ENCODE measurements at regions not wholly inside any gene's neighbourhood (a gene's known extent, or its start where the extent isn't known, plus 50 kb on each side); places are given as distances from the start of the nearest gene placed in this dataset.

DNA sequence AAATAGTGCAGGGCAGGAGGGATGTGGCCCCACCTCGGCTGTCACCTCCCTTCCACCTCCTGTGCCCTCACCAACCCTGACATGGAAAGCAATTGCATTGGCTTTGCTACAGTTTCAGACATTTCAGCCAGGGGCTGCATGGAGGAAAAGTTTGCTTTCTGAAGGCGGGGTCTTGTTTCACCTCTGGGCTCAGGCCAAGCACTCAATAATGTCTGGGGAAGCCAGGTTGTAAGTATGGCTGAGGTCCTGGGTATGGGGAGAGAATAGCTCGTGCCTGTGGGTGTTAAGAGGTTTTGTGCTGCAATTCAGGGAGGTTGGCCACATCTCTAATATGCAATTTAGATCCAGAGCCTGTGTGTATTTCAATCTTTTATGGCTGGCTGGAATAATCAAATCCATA is 238.4 kb upstream of the MKI67 start:
- DNase-seq (no peak), ATAC-seq (no peak)
- H3K27ac ChIP-seq, result no peak overlapping the region
- intact Hi-C loops (cut with DNase I), result no loop called here
- H3K9me3 ChIP-seq, result no peaks in the 10 kb centered on the region
- H3K36me3 ChIP-seq, result no peaks in the 10 kb centered on the region
- no peak overlapping the region for H3K4me3 ChIP-seq
- no peaks in the 10 kb centered on the region for H3K4me1 ChIP-seq
- H3K27me3 ChIP-seq, result no peaks in the 10 kb centered on the region
- no peak for TF ChIP-seq CTCF (IDR thresholded peaks at IDR 0.05)

DNA sequence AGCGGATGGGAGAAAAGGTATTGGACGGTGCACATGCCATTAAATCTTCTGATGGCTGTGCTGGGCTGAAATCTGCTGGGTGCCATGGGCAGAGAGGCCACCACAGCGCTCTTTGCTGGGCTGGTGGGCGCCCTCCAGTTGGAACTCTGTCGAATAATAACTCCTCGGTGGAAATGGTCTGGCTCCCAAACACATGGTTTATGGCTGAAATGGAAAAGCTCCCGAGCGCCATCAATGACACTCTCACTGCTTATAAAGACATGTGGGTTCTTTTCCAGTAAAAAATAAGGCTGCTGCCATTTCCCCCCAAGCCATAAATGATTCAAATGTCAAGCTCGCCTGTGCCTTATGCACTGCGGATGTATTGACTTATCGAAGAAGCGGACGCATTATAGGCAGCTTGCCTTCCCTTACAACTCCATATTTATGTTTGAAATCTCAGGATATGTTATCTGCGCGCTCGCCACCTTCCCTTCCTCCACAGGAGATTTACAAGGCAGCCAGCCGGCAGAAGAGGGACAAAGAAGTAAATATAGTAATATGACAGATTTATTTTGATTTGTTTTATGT is 239.0 kb upstream of the MKI67 start:
- no peak for TF ChIP-seq CTCF (IDR thresholded peaks at IDR 0.05)
- Histone ChIP-seq H3K9me3 (no peaks in the 10 kb centered on the region), H3K27me3 (no peaks in the 10 kb centered on the region), H3K36me3 (no peaks in the 10 kb centered on the region), H3K27ac (no peak overlapping the region), H3K4me3 (no peak overlapping the region), H3K4me1 (no peaks in the 10 kb centered on the region)
- intact Hi-C loops (cut with DNase I), result no loop called here
- ATAC-seq, result no peak
- DNase-seq, result no peak

GRCh38 chr10:128367807-128368206 is 241.6 kb upstream of the MKI67 start:
- Histone ChIP-seq H3K36me3 (no peaks in the 10 kb centered on the region), H3K4me3 (no peak overlapping the region), H3K27me3 (no peaks in the 10 kb centered on the region), H3K9me3 (no peaks in the 10 kb centered on the region), H3K27ac (no peak overlapping the region), H3K4me1 (no peaks in the 10 kb centered on the region)
- intact Hi-C loops (cut with DNase I), result no loop called here
- ATAC-seq (no peak), DNase-seq (no peak)
- TF ChIP-seq CTCF (IDR thresholded peaks at IDR 0.05), result no peak

GRCh38 chr10:128369101-128369650 is 243.0 kb upstream of the MKI67 start:
- ATAC-seq (no peak), DNase-seq (no peak)
- Histone ChIP-seq H3K27ac (no peak overlapping the region), H3K4me3 (no peak overlapping the region), H3K9me3 (no peaks in the 10 kb centered on the region), H3K4me1 (no peaks in the 10 kb centered on the region), H3K27me3 (no peaks in the 10 kb centered on the region), H3K36me3 (no peaks in the 10 kb centered on the region)
- no peak for TF ChIP-seq CTCF (IDR thresholded peaks at IDR 0.05)
- intact Hi-C loops (cut with DNase I), result no loop called here

DNA sequence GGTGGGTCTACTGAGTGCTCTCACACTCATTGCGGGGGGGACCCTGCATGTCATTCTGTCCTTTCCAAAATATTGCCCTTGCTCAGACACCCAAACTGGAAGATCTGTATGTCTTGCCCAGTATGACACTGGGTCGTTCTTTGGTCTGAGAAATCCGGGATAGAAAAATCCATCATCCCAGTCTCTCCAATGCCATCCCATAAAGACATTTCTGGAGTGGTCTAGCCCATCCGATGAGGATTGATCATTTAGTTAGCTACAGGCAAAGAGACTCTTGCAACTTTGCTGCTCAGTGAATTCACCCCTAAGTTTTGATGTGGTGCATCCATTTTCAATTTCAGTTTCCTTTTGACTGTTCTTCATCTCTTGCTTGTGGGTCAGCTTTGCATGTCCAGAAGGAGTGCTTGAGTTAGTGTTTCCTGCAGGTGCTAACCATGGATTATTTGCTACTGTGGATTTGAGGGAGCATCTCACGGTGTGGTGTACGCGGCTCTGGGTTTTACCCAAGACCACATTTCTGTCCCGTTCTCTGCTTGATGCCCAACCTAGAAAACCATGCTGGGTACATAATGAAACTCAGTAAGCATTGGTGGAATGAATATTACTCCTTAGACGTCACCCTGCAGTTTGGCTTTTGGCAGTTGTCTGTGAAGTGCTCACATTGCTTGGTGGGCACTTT is 247.0 kb upstream of the MKI67 start:
- no peak for ATAC-seq

More for the DNA sequence above, 247.0 kb upstream of the MKI67 start:
- Histone ChIP-seq H3K27me3 (no peaks in the 10 kb centered on the region), H3K9me3 (no peaks in the 10 kb centered on the region), H3K36me3 (no peaks in the 10 kb centered on the region), H3K4me3 (no peak overlapping the region), H3K4me1 (no peaks in the 10 kb centered on the region), H3K27ac (no peak overlapping the region)
- intact Hi-C loops (cut with DNase I), result no loop called here
- DNase-seq, result no peak
- no peak for TF ChIP-seq CTCF (IDR thresholded peaks at IDR 0.05)
